Fibroblast of pulmonary artery (primary cell): ENCODE measurements at regions not wholly inside any gene's neighbourhood (a gene's known extent, or its start where the extent isn't known, plus 50 kb on each side); places are given as distances from the start of the nearest gene placed in this dataset.

Experiments used
- DNase-seq: peaks from one replicate; pipeline ENCODE4 v3.0.0-alpha.2; 2010; ENCODE audit warnings: low read depth
- H3K4me3 ChIP-seq: replicated peaks from 2 replicates; pipeline ENCODE4 v1.5.1; 2011; ENCODE audit warnings: low read depth, mild to moderate bottlenecking, control low read depth, low read length, moderate library complexity
- CTCF ChIP-seq: IDR thresholded peaks from 2 replicates; pipeline ENCODE4 v1.5.1; 2011; ENCODE audit warnings: mild to moderate bottlenecking, control low read depth, low read length, inconsistent platforms; ENCODE audit errors: missing control alignments

GRCh38 chr22:48277868-48278581 lies 1515.6 kb downstream of the TBC1D22A start:
- no peak for DNase-seq
- TF ChIP-seq CTCF, result no peak
- H3K4me3 ChIP-seq, result no peak overlapping the region

GRCh38 chr22:48276994-48277867 lies 1514.8 kb downstream of the TBC1D22A start:
- no peak for DNase-seq
- no peak overlapping the region for H3K4me3 ChIP-seq
- TF ChIP-seq CTCF, result no peak

GRCh38 chr22:48275412-48275811 lies 1513.0 kb downstream of the TBC1D22A start:
- H3K4me3 ChIP-seq, result no peak overlapping the region
- no peak for TF ChIP-seq CTCF
- DNase-seq, result no peak

DNA sequence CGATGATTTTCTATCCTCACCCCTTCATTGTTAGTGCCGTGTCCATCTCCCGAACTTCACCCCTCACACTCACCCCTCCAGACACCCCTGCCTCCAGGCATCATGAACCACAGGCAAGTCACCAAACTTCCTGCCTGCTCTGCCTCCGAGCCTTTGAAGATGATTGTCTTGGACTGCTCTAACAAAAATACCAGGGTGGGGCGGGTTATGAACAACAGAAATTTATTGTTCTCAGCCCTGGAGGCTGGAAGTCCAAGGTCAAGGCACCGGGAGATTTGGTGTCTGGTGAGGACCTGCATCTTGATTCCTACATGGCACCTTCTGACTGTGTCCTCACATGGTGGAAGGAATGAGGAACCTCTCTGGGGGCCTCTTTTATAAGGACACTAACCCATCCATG lies 1508.3 kb downstream of the TBC1D22A start:
- no peak for DNase-seq
- no peak overlapping the region for H3K4me3 ChIP-seq
- TF ChIP-seq CTCF, result no peak

- no peak for DNase-seq
- TF ChIP-seq CTCF, result no peak
- no peak overlapping the region for H3K4me3 ChIP-seq
These were observed 1506.5 kb downstream of the TBC1D22A start for GRCh38 chr22:48268771-48269552.

DNA sequence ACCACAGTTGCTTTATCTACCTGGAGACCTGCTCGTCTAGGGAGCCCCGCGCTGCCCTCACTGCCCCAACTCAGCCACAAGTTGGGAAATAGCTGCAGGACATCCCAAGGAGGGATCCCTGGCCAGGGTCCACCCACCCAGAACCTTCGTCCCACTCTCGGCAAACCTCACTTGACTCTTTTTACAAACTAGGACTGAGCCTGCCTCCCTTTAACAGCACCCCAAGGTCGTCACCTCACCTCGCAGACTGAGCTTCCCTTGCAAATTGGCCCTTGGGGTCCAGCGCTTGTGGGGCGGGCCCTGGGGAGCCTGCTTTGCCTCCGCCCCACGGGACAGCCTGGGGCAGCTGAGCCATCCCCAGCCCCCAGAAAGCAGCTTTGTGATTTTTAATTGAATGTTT lies 1505.8 kb downstream of the TBC1D22A start:
- H3K4me3 ChIP-seq, result no peak overlapping the region
- DNase-seq, result no peak
- TF ChIP-seq CTCF, result no peak
